RWPE2 (cell line): ENCODE measurements at regions not wholly inside any gene's neighbourhood (a gene's known extent, or its start where the extent isn't known, plus 50 kb on each side); places are given as distances from the start of the nearest gene placed in this dataset.

ENCODE experiments used
- ATAC-seq: fragments of 200-7000 bp; cut with Tn5 transposase; 3 replicates; pipeline ENCODE4 v1.9.1; 2021; ENCODE audit warnings: low read depth
- DNase-seq: peaks from one replicate; pipeline ENCODE4 v3.0.0-alpha.2; 2020; ENCODE audit warnings: low spot score
- H3K27ac ChIP-seq: fragments of 450-650 bp; 2 replicates; pipeline ENCODE4 v1.5.1; 2017; ENCODE audit warnings: mild to moderate bottlenecking; ENCODE audit not compliant: poor library complexity, severe bottlenecking
- H3K27me3 ChIP-seq: fragments of 250-450 bp; sonication (Bioruptor Pico); 2 replicates; pipeline ENCODE4 v1.5.1; 2021; ENCODE audit warnings: mild to moderate bottlenecking, moderate library complexity; ENCODE audit not compliant: insufficient read depth, poor library complexity, severe bottlenecking
- H3K36me3 ChIP-seq: fragments of 250-450 bp; sonication (Bioruptor Pico); 2 replicates; pipeline ENCODE4 v1.5.1; 2020; ENCODE audit warnings: low read depth, mild to moderate bottlenecking, moderate library complexity
- H3K4me1 ChIP-seq: fragments of 250-450 bp; sonication (Bioruptor Pico); 2 replicates; pipeline ENCODE4 v1.5.1; 2021; ENCODE audit warnings: mild to moderate bottlenecking, moderate library complexity; ENCODE audit not compliant: insufficient read depth, poor library complexity, severe bottlenecking
- H3K4me3 ChIP-seq: fragments of 250-450 bp; sonication (Bioruptor Pico); 2 replicates; pipeline ENCODE4 v1.5.1; 2021; ENCODE audit warnings: mild to moderate bottlenecking, moderate library complexity; ENCODE audit not compliant: severe bottlenecking
- H3K9me3 ChIP-seq: fragments of 250-450 bp; sonication (Bioruptor Pico); 2 replicates; pipeline ENCODE4 v1.5.1; 2021; ENCODE audit warnings: mild to moderate bottlenecking, moderate library complexity; ENCODE audit not compliant: severe bottlenecking
- CTCF ChIP-seq: fragments of 450-650 bp; IDR thresholded peaks from one replicate; pipeline ENCODE4 v1.5.1; 2017; ENCODE audit warnings: mild to moderate bottlenecking, moderate library complexity; ENCODE audit not compliant: poor library complexity, severe bottlenecking

- Histone ChIP-seq H3K27me3 (no peaks in the 10 kb centered on the region), H3K4me3 (no peak overlapping the region), H3K36me3 (no peaks in the 10 kb centered on the region), H3K4me1 (no peaks in the 10 kb centered on the region), H3K9me3 (no peaks in the 10 kb centered on the region), H3K27ac (no peak overlapping the region)
- ATAC-seq (no peak), DNase-seq (no peak)
- no peak for TF ChIP-seq CTCF
These were observed 96.5 kb upstream of the CELF4 start for GRCh38 chr18:37662099-37662498.

- no peaks in the 10 kb centered on the region for H3K36me3 ChIP-seq
- H3K27ac ChIP-seq = no peak overlapping the region
- H3K9me3 ChIP-seq = no peaks in the 10 kb centered on the region
- H3K4me3 ChIP-seq = no peak overlapping the region
- DNase-seq (no peak), ATAC-seq (no peak)
- no peaks in the 10 kb centered on the region for H3K4me1 ChIP-seq
- H3K27me3 ChIP-seq = no peaks in the 10 kb centered on the region
- no peak for TF ChIP-seq CTCF
These were observed 95.9 kb upstream of the CELF4 start for GRCh38 chr18:37661478-37661877.

- no peak for TF ChIP-seq CTCF
- Histone ChIP-seq H3K4me3 (no peak overlapping the region), H3K27ac (no peak overlapping the region), H3K4me1 (no peaks in the 10 kb centered on the region), H3K36me3 (no peaks in the 10 kb centered on the region), H3K9me3 (no peaks in the 10 kb centered on the region), H3K27me3 (no peaks in the 10 kb centered on the region)
- DNase-seq (no peak), ATAC-seq (no peak)
These were observed 95.5 kb upstream of the CELF4 start for GRCh38 chr18:37661061-37661460.

GRCh38 chr18:37660658-37661057 lies 95.1 kb upstream of the CELF4 start:
- DNase-seq (no peak), ATAC-seq (no peak)
- Histone ChIP-seq H3K9me3 (no peaks in the 10 kb centered on the region), H3K4me1 (no peaks in the 10 kb centered on the region), H3K27ac (no peak overlapping the region), H3K27me3 (no peaks in the 10 kb centered on the region), H3K36me3 (no peaks in the 10 kb centered on the region), H3K4me3 (no peak overlapping the region)
- TF ChIP-seq CTCF = no peak

GRCh38 chr18:37659906-37660305 lies 94.3 kb upstream of the CELF4 start:
- ATAC-seq = no peak

More at GRCh38 chr18:37659906-37660305, 94.3 kb upstream of the CELF4 start:
- Histone ChIP-seq H3K36me3 (no peaks in the 10 kb centered on the region), H3K9me3 (no peaks in the 10 kb centered on the region), H3K27ac (no peak overlapping the region), H3K4me3 (no peak overlapping the region), H3K4me1 (no peaks in the 10 kb centered on the region), H3K27me3 (no peaks in the 10 kb centered on the region)
- TF ChIP-seq CTCF = no peak
- no peak for DNase-seq
